Activated CD4-positive, alpha-beta memory T cell treated with anti-CD3 and anti-CD28 coated beads for 36 hours (primary cell): ENCODE measurements at regions not wholly inside any gene's neighbourhood (a gene's known extent, or its start where the extent isn't known, plus 50 kb on each side); places are given as distances from the start of the nearest gene placed in this dataset.
"Not testable (repeated sequence)": the region's sequence is repeated elsewhere in the genome, so short reads cannot be mapped to it uniquely, and the experiment has no call there.

Source experiments
- CTCF ChIA-PET: fragments of 350-600 bp; sonication (Branson Sonifier 250); formaldehyde crosslinking; loops from one replicate; lab custom pipeline; 2021; ENCODE audit warnings: antibody characterized with exemption, inconsistent platforms; lab: Charles Lee
- POLR2A ChIA-PET: fragments of 350-600 bp; sonication (Branson Sonifier 250); formaldehyde crosslinking; loops from one replicate; lab custom pipeline; 2021; ENCODE audit warnings: antibody characterized with exemption; lab: Charles Lee
- DNase-seq: peaks from one replicate; pipeline ENCODE4 v3.0.0-alpha.2; 2020
- H3K27ac Mint-ChIP-seq: one replicate; pipeline ENCODE4 v1.8.0; 2021; ENCODE audit warnings: mixed read lengths
- H3K27me3 Mint-ChIP-seq: one replicate; pipeline ENCODE4 v1.8.0; 2021; ENCODE audit warnings: mixed read lengths
- H3K36me3 Mint-ChIP-seq: one replicate; pipeline ENCODE4 v1.8.0; 2021; ENCODE audit warnings: mixed read lengths
- H3K4me1 Mint-ChIP-seq: one replicate; pipeline ENCODE4 v1.8.0; 2021; ENCODE audit warnings: low read depth, mixed read lengths
- H3K4me3 Mint-ChIP-seq: one replicate; pipeline ENCODE4 v1.8.0; 2021; ENCODE audit warnings: mild to moderate bottlenecking, mixed read lengths
- H3K9me3 Mint-ChIP-seq: one replicate; pipeline ENCODE4 v1.8.0; 2021; ENCODE audit warnings: mixed read lengths
- intact Hi-C: fragments of 100-400 bp; cut with micrococcal nuclease; formaldehyde crosslinking; loops from one replicate; pipeline ENCODE4 v1.15.1; 2023

- Mint-ChIP-seq H3K4me1 (peaks cover 13% of the 10 kb centered on the region), H3K36me3 (no peaks in the 10 kb centered on the region), H3K9me3 (no peaks in the 10 kb centered on the region), H3K27me3 (peaks cover 70% of the 10 kb centered on the region), H3K4me3 (no peak overlapping the region), H3K27ac (no peak overlapping the region)
- DNase-seq = no peak
- ChIA-PET CTCF (no interaction called here), POLR2A (no interaction called here)
- intact Hi-C loops = no loop called here
Measured at GRCh38 chr6:28633445-28634215, 107.9 kb downstream of the GPX5 start.

- DNase-seq = no peak
- H3K4me1 Mint-ChIP-seq = peaks cover 13% of the 10 kb centered on the region
- ChIA-PET POLR2A (no interaction called here), CTCF (no interaction called here)
- H3K36me3 Mint-ChIP-seq = no peaks in the 10 kb centered on the region
- H3K27me3 Mint-ChIP-seq = peaks cover 76% of the 10 kb centered on the region
- no peak overlapping the region for H3K27ac Mint-ChIP-seq
- intact Hi-C loops = no loop called here
- H3K4me3 Mint-ChIP-seq = peak overlapping the region; percentile 24
- H3K9me3 Mint-ChIP-seq = no peaks in the 10 kb centered on the region
Measured at GRCh38 chr6:28634411-28634760, 108.7 kb downstream of the GPX5 start.

GRCh38 chr6:28634761-28635546 lies 109.3 kb downstream of the GPX5 start:
- POLR2A ChIA-PET = no interaction called here
- DNase-seq = no peak
- Mint-ChIP-seq H3K27me3 (peaks cover 78% of the 10 kb centered on the region), H3K9me3 (no peaks in the 10 kb centered on the region), H3K4me3 (peak overlapping the region; percentile 24), H3K4me1 (peaks cover 13% of the 10 kb centered on the region), H3K27ac (no peak overlapping the region), H3K36me3 (no peaks in the 10 kb centered on the region)
- intact Hi-C loops = no loop called here
- CTCF ChIA-PET = interaction anchor here (1.2 kb wide), 1 partner anchor 62 kb away, joined by 3 read pairs; no protein-coding TSS in a partner anchor

GRCh38 chr6:28635547-28636158 lies 110.0 kb downstream of the GPX5 start:
- ChIA-PET CTCF (interaction anchor here (1.2 kb wide), 1 partner anchor 61 kb away, joined by 3 read pairs; no protein-coding TSS in a partner anchor), POLR2A (no interaction called here)
- Mint-ChIP-seq H3K4me3 (peak overlapping the region; percentile 24), H3K27me3 (peaks cover 72% of the 10 kb centered on the region), H3K4me1 (peaks cover 13% of the 10 kb centered on the region), H3K36me3 (no peaks in the 10 kb centered on the region), H3K27ac (no peak overlapping the region), H3K9me3 (no peaks in the 10 kb centered on the region)
- DNase-seq = no peak
- intact Hi-C loops = no loop called here

GRCh38 chr6:28638787-28639430 lies 113.2 kb downstream of the GPX5 start:
- intact Hi-C loops = no loop called here
- H3K27me3 Mint-ChIP-seq = peaks cover 58% of the 10 kb centered on the region

GRCh38 chr6:28639445-28640290 lies 114.0 kb downstream of the GPX5 start:
- H3K9me3 Mint-ChIP-seq, H3K4me1 Mint-ChIP-seq, H3K36me3 Mint-ChIP-seq, H3K27ac Mint-ChIP-seq, H3K4me3 Mint-ChIP-seq, CTCF ChIA-PET, POLR2A ChIA-PET, DNase-seq: not testable (repeated sequence)
- intact Hi-C loops = loop anchor here (10.0 kb wide), 1 partner anchor 305 kb away; no protein-coding TSS in a partner anchor
- H3K27me3 Mint-ChIP-seq = peaks cover 56% of the 10 kb centered on the region

More at GRCh38 chr6:28638787-28639430, 113.2 kb downstream of the GPX5 start:
- POLR2A ChIA-PET = no interaction called here
- Mint-ChIP-seq H3K4me3 (no peak overlapping the region), H3K4me1 (peaks cover 13% of the 10 kb centered on the region), H3K9me3 (no peaks in the 10 kb centered on the region), H3K36me3 (no peaks in the 10 kb centered on the region), H3K27ac (no peak overlapping the region)
- CTCF ChIA-PET = no interaction called here
- no peak for DNase-seq

- Mint-ChIP-seq H3K27me3 (peaks cover 39% of the 10 kb centered on the region), H3K4me1 (peaks cover under 1% of the 10 kb centered on the region), H3K4me3 (no peak overlapping the region), H3K9me3 (no peaks in the 10 kb centered on the region), H3K36me3 (no peaks in the 10 kb centered on the region), H3K27ac (no peak overlapping the region)
- ChIA-PET CTCF (no interaction called here), POLR2A (no interaction called here)
- DNase-seq = peak; percentile 48
- intact Hi-C loops = loop anchor here (10.0 kb wide), 1 partner anchor 302 kb away; no protein-coding TSS in a partner anchor
Measured at GRCh38 chr6:28643017-28643740, 117.5 kb downstream of the GPX5 start.

GRCh38 chr6:28646650-28647049 lies 121.0 kb downstream of the GPX5 start:
- Mint-ChIP-seq H3K9me3 (no peaks in the 10 kb centered on the region), H3K27ac (no peak overlapping the region), H3K4me1 (peaks cover 10% of the 10 kb centered on the region), H3K27me3 (peaks cover 57% of the 10 kb centered on the region), H3K4me3 (no peak overlapping the region), H3K36me3 (no peaks in the 10 kb centered on the region)
- intact Hi-C loops = loop anchor here (10.0 kb wide), 1 partner anchor 298 kb away; no protein-coding TSS in a partner anchor
- POLR2A ChIA-PET = no interaction called here
- CTCF ChIA-PET = no interaction called here
- DNase-seq = no peak

GRCh38 chr6:28648035-28648877 lies 122.6 kb downstream of the GPX5 start:
- H3K4me1 Mint-ChIP-seq = peaks cover 10% of the 10 kb centered on the region
- H3K27me3 Mint-ChIP-seq = peaks cover 56% of the 10 kb centered on the region
- CTCF ChIA-PET = no interaction called here
- intact Hi-C loops = loop anchor here (1.0 to 10.0 kb wide), 3 partner anchors 10 to 297 kb away; no protein-coding TSS in a partner anchor
- peak; percentile 71 for DNase-seq
- no peak overlapping the region for H3K27ac Mint-ChIP-seq
- POLR2A ChIA-PET = no interaction called here
- no peaks in the 10 kb centered on the region for H3K9me3 Mint-ChIP-seq
- H3K4me3 Mint-ChIP-seq = peak overlapping the region; percentile 83
- no peaks in the 10 kb centered on the region for H3K36me3 Mint-ChIP-seq

- ChIA-PET CTCF (no interaction called here), POLR2A (no interaction called here)
- H3K36me3 Mint-ChIP-seq = no peaks in the 10 kb centered on the region
- intact Hi-C loops = loop anchor here (1.0 to 10.0 kb wide), 3 partner anchors 9 to 296 kb away; no protein-coding TSS in a partner anchor
- peak overlapping the region; percentile 83 for H3K4me3 Mint-ChIP-seq
- H3K27me3 Mint-ChIP-seq = peaks cover 55% of the 10 kb centered on the region
- no peak for DNase-seq
- peaks cover 10% of the 10 kb centered on the region for H3K4me1 Mint-ChIP-seq
- no peaks in the 10 kb centered on the region for H3K9me3 Mint-ChIP-seq
- no peak overlapping the region for H3K27ac Mint-ChIP-seq
Measured at GRCh38 chr6:28648878-28649375, 123.2 kb downstream of the GPX5 start.
